Thoracic aorta (tissue), 2 donors: ENCODE measurements at regions not wholly inside any gene's neighbourhood (a gene's known extent, or its start where the extent isn't known, plus 50 kb on each side); places are given as distances from the start of the nearest gene placed in this dataset.

Source experiments
- ATAC-seq: fragments of 150-250 bp; one replicate; pipeline ENCODE4 v1.8.0; 2017; ENCODE audit warnings: low read depth; ENCODE audit not compliant: insufficient number of reproducible peaks, low FRiP score
- DNase-seq: peaks from one replicate; pipeline ENCODE4 v3.0.0-alpha.2; 2020; ENCODE audit warnings: low spot score
- H3K27ac ChIP-seq, 2 donors: fragments of 200-600 bp; sonication (generic); 1 replicate in 1 of 2; 2 replicates in 1 of 2; pipeline ENCODE4 v1.5.1; 2016; ENCODE audit warnings: mild to moderate bottlenecking in 2 of 2, moderate library complexity in 2 of 2
- H3K27me3 ChIP-seq: fragments of 200-600 bp; sonication (generic); replicated peaks from 2 replicates; pipeline ENCODE4 v1.6.0; 2016; ENCODE audit warnings: mild to moderate bottlenecking; ENCODE audit not compliant: insufficient read depth
- H3K36me3 ChIP-seq: fragments of 200-600 bp; sonication (generic); one replicate; pipeline ENCODE4 v1.5.1; 2016
- H3K4me1 ChIP-seq, 2 donors: fragments of 200-600 bp; sonication (generic); 1 replicate in 1 of 2; 2 replicates in 1 of 2; pipeline versions ENCODE4 v1.5.1 to v1.6.0; 2016; ENCODE audit warnings: low read depth in 2 of 2, mild to moderate bottlenecking in 1 of 2; ENCODE audit not compliant: control insufficient read depth in 1 of 2
- H3K4me3 ChIP-seq: fragments of 200-600 bp; sonication (generic); 2 replicates; pipeline ENCODE4 v1.5.1; 2016; ENCODE audit warnings: mild to moderate bottlenecking
- H3K9me3 ChIP-seq: fragments of 200-600 bp; sonication (generic); 2 replicates; pipeline ENCODE4 v1.5.1; 2016
- CTCF ChIP-seq: fragments of 200-600 bp; sonication (generic); IDR thresholded peaks from one replicate; pipeline ENCODE4 v1.5.1; 2019; ENCODE audit warnings: antibody characterized with exemption

- H3K4me3 ChIP-seq, result no peak overlapping the region
These were observed 109.7 kb downstream of the MFSD1 start for GRCh38 chr3:158911586-158911985.

GRCh38 chr3:158912188-158912587, 110.3 kb downstream of the MFSD1 start:
- Histone ChIP-seq H3K9me3 (no peaks in the 10 kb centered on the region), H3K4me3 (no peak overlapping the region), H3K4me1 (no peaks in the 10 kb centered on the region), H3K27me3 (no peaks in the 10 kb centered on the region), H3K36me3 (no peaks in the 10 kb centered on the region), H3K27ac (no peak overlapping the region)
- ATAC-seq, result no peak
- no peak for DNase-seq
- no peak for TF ChIP-seq CTCF

More at GRCh38 chr3:158911586-158911985, 109.7 kb downstream of the MFSD1 start:
- Histone ChIP-seq H3K9me3 (no peaks in the 10 kb centered on the region), H3K27me3 (no peaks in the 10 kb centered on the region), H3K36me3 (no peaks in the 10 kb centered on the region), H3K27ac (no peak overlapping the region), H3K4me1 (no peaks in the 10 kb centered on the region)
- DNase-seq, result no peak
- no peak for TF ChIP-seq CTCF
- ATAC-seq, result no peak

GRCh38 chr3:158912621-158913020, 110.8 kb downstream of the MFSD1 start:
- Histone ChIP-seq H3K27me3 (no peaks in the 10 kb centered on the region), H3K4me3 (no peak overlapping the region), H3K4me1 (no peaks in the 10 kb centered on the region), H3K27ac (no peak overlapping the region), H3K9me3 (no peaks in the 10 kb centered on the region), H3K36me3 (no peaks in the 10 kb centered on the region)
- no peak for DNase-seq
- no peak for TF ChIP-seq CTCF
- no peak for ATAC-seq

- no peak for TF ChIP-seq CTCF
- Histone ChIP-seq H3K27me3 (no peaks in the 10 kb centered on the region), H3K4me1 (no peaks in the 10 kb centered on the region), H3K4me3 (no peak overlapping the region), H3K36me3 (no peaks in the 10 kb centered on the region), H3K9me3 (no peaks in the 10 kb centered on the region), H3K27ac (no peak overlapping the region)
- ATAC-seq (no peak), DNase-seq (no peak)
These were observed 114.3 kb downstream of the MFSD1 start for GRCh38 chr3:158916111-158916510.

- DNase-seq, result no peak
- Histone ChIP-seq H3K9me3 (no peaks in the 10 kb centered on the region), H3K27ac (no peak overlapping the region), H3K36me3 (no peaks in the 10 kb centered on the region), H3K27me3 (no peaks in the 10 kb centered on the region), H3K4me1 (no peaks in the 10 kb centered on the region), H3K4me3 (no peak overlapping the region)
- ATAC-seq, result no peak
- no peak for TF ChIP-seq CTCF
These were observed 116.2 kb downstream of the MFSD1 start for GRCh38 chr3:158918008-158918407.
